HG03575 (cell line): ENCODE measurements at regions not wholly inside any gene's neighbourhood (a gene's known extent, or its start where the extent isn't known, plus 50 kb on each side); places are given as distances from the start of the nearest gene placed in this dataset.

Experiments used
- ATAC-seq: cut with Tn5 transposase; IDR thresholded peaks from one replicate; pipeline ENCODE4 v1.9.1; 2021; ENCODE audit not compliant: unreplicated experiment, insufficient number of reproducible peaks, low FRiP score; ENCODE audit errors: extremely low read depth

- no peak for ATAC-seq
Measured at GRCh38 chr1:81430955-81431623, 369.6 kb upstream of the ADGRL2 start.

GRCh38 chr1:81430236-81430938 is 370.3 kb upstream of the ADGRL2 start:
- ATAC-seq = no peak

GRCh38 chr1:81428998-81429397 is 371.7 kb upstream of the ADGRL2 start:
- no peak for ATAC-seq

- no peak for ATAC-seq
Measured at GRCh38 chr1:81424816-81425215, 375.9 kb upstream of the ADGRL2 start.

- no peak for ATAC-seq
Measured at GRCh38 chr1:81424061-81424460, 376.7 kb upstream of the ADGRL2 start.

- peak; percentile 73 for ATAC-seq
Measured at GRCh38 chr1:81420760-81421159, 380.0 kb upstream of the ADGRL2 start.

- peak; percentile 98 for ATAC-seq
Measured at GRCh38 chr1:81414488-81415015, 386.2 kb upstream of the ADGRL2 start.

GRCh38 chr1:81412954-81413353 is 387.8 kb upstream of the ADGRL2 start:
- ATAC-seq = no peak

GRCh38 chr1:81410941-81411340 is 389.8 kb upstream of the ADGRL2 start:
- ATAC-seq = no peak

- ATAC-seq = no peak
Measured at GRCh38 chr1:81410351-81410750, 390.4 kb upstream of the ADGRL2 start.

- no peak for ATAC-seq
Measured at GRCh38 chr1:81409780-81410274, 390.9 kb upstream of the ADGRL2 start.

- no peak for ATAC-seq
Measured at GRCh38 chr1:81409262-81409661, 391.5 kb upstream of the ADGRL2 start.

GRCh38 chr1:81408419-81408818 is 392.3 kb upstream of the ADGRL2 start:
- no peak for ATAC-seq

- ATAC-seq = no peak
Measured at GRCh38 chr1:81407000-81407821, 393.5 kb upstream of the ADGRL2 start.

GRCh38 chr1:81406292-81406999 is 394.3 kb upstream of the ADGRL2 start:
- no peak for ATAC-seq

GRCh38 chr1:81398041-81398440 is 402.7 kb upstream of the ADGRL2 start:
- no peak for ATAC-seq

GRCh38 chr1:81392526-81393226 is 408.1 kb upstream of the ADGRL2 start:
- ATAC-seq = no peak

GRCh38 chr1:81391125-81391828 is 409.5 kb upstream of the ADGRL2 start:
- no peak for ATAC-seq
